Trophoblast cell (in vitro differentiated cells and primary cell): ENCODE measurements at regions not wholly inside any gene's neighbourhood (a gene's known extent, or its start where the extent isn't known, plus 50 kb on each side); places are given as distances from the start of the nearest gene placed in this dataset.
"Not testable (repeated sequence)": the region's sequence is repeated elsewhere in the genome, so short reads cannot be mapped to it uniquely, and the experiment has no call there.

Experiments
- DNase-seq, 2 donors: peaks; one replicate each; pipeline ENCODE4 v3.0.0-alpha.2; 2016
- H2AFZ ChIP-seq: 2 replicates; pipeline ENCODE4 v1.6.1; 2013; ENCODE audit warnings: low read length, moderate library complexity, mild to moderate bottlenecking; ENCODE audit not compliant: insufficient read depth, poor library complexity
- H2AK5ac ChIP-seq: 2 replicates; pipeline ENCODE4 v1.6.1; 2013; ENCODE audit warnings: mild to moderate bottlenecking, low read length
- H2BK120ac ChIP-seq: 2 replicates; pipeline ENCODE4 v1.6.1; 2013; ENCODE audit warnings: low read length, mild to moderate bottlenecking, moderate library complexity; ENCODE audit not compliant: insufficient read depth, poor library complexity
- H2BK12ac ChIP-seq: 2 replicates; pipeline ENCODE4 v1.6.1; 2013; ENCODE audit warnings: mild to moderate bottlenecking, low read length, moderate library complexity
- H2BK5ac ChIP-seq: 2 replicates; pipeline ENCODE4 v1.6.1; 2013; ENCODE audit warnings: low read length, low read depth, moderate library complexity, mild to moderate bottlenecking; ENCODE audit not compliant: poor library complexity
- H3K14ac ChIP-seq: 2 replicates; pipeline ENCODE4 v1.6.1; 2013; ENCODE audit warnings: mild to moderate bottlenecking, low read length
- H3K18ac ChIP-seq: 2 replicates; pipeline ENCODE4 v1.6.1; 2013; ENCODE audit warnings: mild to moderate bottlenecking, low read length
- H3K23ac ChIP-seq: 2 replicates; pipeline ENCODE4 v1.6.1; 2013; ENCODE audit warnings: low read length
- H3K27ac ChIP-seq: 2 replicates; pipeline ENCODE4 v1.5.1; 2013; ENCODE audit warnings: low read depth, mild to moderate bottlenecking, inconsistent platforms, low read length, moderate library complexity
- H3K27me3 ChIP-seq: 2 replicates; pipeline ENCODE4 v1.6.1; 2013; ENCODE audit warnings: inconsistent platforms, mild to moderate bottlenecking, low read length, moderate library complexity; ENCODE audit not compliant: insufficient read depth
- H3K36me3 ChIP-seq, 2 experiments: 1 replicate in 1 of 2; 2 replicates in 1 of 2; pipeline ENCODE4 v1.6.1; 2013; ENCODE audit warnings: low read length in 2 of 2, mild to moderate bottlenecking in 2 of 2, moderate library complexity in 1 of 2; ENCODE audit not compliant: insufficient read depth in 2 of 2, control insufficient read depth in 1 of 2
- H3K4ac ChIP-seq: 2 replicates; pipeline ENCODE4 v1.6.1; 2013; ENCODE audit warnings: low read depth, mild to moderate bottlenecking, low read length, moderate library complexity
- H3K4me1 ChIP-seq, 2 experiments: 1 replicate in 1 of 2; 2 replicates in 1 of 2; pipeline ENCODE4 v1.6.1; 2013; ENCODE audit warnings: low read length in 2 of 2, mild to moderate bottlenecking in 2 of 2, moderate library complexity in 1 of 2; ENCODE audit not compliant: insufficient read depth in 2 of 2, control insufficient read depth in 1 of 2
- H3K4me2 ChIP-seq: 2 replicates; pipeline ENCODE4 v1.6.1; 2013; ENCODE audit warnings: inconsistent platforms, mild to moderate bottlenecking, low read length, moderate library complexity
- H3K4me3 ChIP-seq: 2 replicates; pipeline ENCODE4 v1.5.1; 2013; ENCODE audit warnings: mild to moderate bottlenecking, low read depth, low read length, inconsistent platforms
- H3K79me1 ChIP-seq: one replicate; pipeline ENCODE4 v1.6.1; 2013; ENCODE audit warnings: low read length
- H3K79me2 ChIP-seq: 2 replicates; pipeline ENCODE4 v1.6.1; 2013; ENCODE audit warnings: low read length, mild to moderate bottlenecking; ENCODE audit not compliant: control insufficient read depth, insufficient read depth, poor library complexity
- H3K9ac ChIP-seq: 2 replicates; pipeline ENCODE4 v1.6.1; 2013; ENCODE audit warnings: mild to moderate bottlenecking, low read length
- H3K9me3 ChIP-seq: 2 replicates; pipeline ENCODE4 v1.6.1; 2013; ENCODE audit warnings: low read depth, mild to moderate bottlenecking, control low read depth, inconsistent platforms, low read length; ENCODE audit not compliant: insufficient read depth
- H4K12ac ChIP-seq: 2 replicates; pipeline ENCODE4 v1.6.1; 2013; ENCODE audit warnings: low read depth, mild to moderate bottlenecking, low read length, moderate library complexity
- H4K8ac ChIP-seq: 2 replicates; pipeline ENCODE4 v1.6.1; 2013; ENCODE audit warnings: low read depth, mild to moderate bottlenecking, low read length, moderate library complexity
- H4K91ac ChIP-seq: one replicate; pipeline ENCODE4 v1.6.1; 2013; ENCODE audit warnings: low read depth, mild to moderate bottlenecking, low read length, moderate library complexity
- WGBS: extraction: QIAGEN DNeasy Blood & Tissue Kit; methylation state at CpG from one replicate; pipeline ENCODE4 v1.1.7; 2013; ENCODE audit warnings: missing lambda C conversion rate; ENCODE audit not compliant: insufficient read length, insufficient coverage; ENCODE audit errors: extremely low coverage; 5-methylcytosine and 5-hydroxymethylcytosine counted together

GRCh38 chrX:97898798-97899197 lies 1015.1 kb downstream of the RPA4 start:
- no peak overlapping the region for H3K14ac ChIP-seq
- H3K79me2 ChIP-seq = no peaks in the 10 kb centered on the region
- H4K8ac ChIP-seq = no peak overlapping the region
- H4K91ac ChIP-seq = no peak overlapping the region
- no peaks in the 10 kb centered on the region for H3K36me3 ChIP-seq
- no peaks in the 10 kb centered on the region for H3K9me3 ChIP-seq
- H2AFZ ChIP-seq = no peak overlapping the region
- H3K4ac ChIP-seq = no peak overlapping the region
- no peak overlapping the region for H2AK5ac ChIP-seq
- DNase-seq = peak; percentile 35 to 51
- no peaks in the 10 kb centered on the region for H3K27me3 ChIP-seq
- no peak overlapping the region for H3K27ac ChIP-seq
- no peaks in the 10 kb centered on the region for H3K4me1 ChIP-seq
- H2BK12ac ChIP-seq = no peak overlapping the region
- H3K79me1 ChIP-seq = no peaks in the 10 kb centered on the region
- no peak overlapping the region for H3K4me3 ChIP-seq
- no CpG with 5 or more reads among the region's 2 CpGs for WGBS
- H2BK5ac ChIP-seq = no peak overlapping the region
- H3K9ac ChIP-seq = no peak overlapping the region
- H4K12ac ChIP-seq = no peak overlapping the region
- H3K23ac ChIP-seq = no peak overlapping the region
- no peak overlapping the region for H3K18ac ChIP-seq
- H2BK120ac ChIP-seq = no peak overlapping the region
- H3K4me2 ChIP-seq = no peak overlapping the region

DNA sequence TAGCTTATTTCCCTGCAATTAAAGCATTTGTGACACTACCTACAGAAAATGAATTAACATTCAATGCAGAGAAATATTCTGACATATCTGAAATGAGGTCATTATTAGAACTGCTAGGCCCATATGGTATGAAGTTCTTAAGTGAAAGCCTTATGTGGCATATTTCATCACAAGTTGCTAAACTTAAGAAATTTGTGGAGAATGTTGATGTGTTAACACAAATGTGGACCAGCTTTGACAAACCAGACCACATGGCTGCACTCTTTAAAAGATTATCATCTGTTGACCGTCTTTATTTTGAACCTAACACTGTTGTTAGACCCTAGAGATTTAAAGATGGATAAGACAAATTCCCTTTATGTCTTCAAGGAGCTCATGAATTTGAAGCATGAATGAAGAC lies 1024.1 kb downstream of the RPA4 start:
- Histone ChIP-seq H3K79me1 (no peaks in the 10 kb centered on the region), H3K27me3 (no peaks in the 10 kb centered on the region), H2BK5ac (no peak overlapping the region), H3K4me1 (no peaks in the 10 kb centered on the region), H2BK12ac (no peak overlapping the region), H3K79me2 (no peaks in the 10 kb centered on the region), H2AFZ (no peak overlapping the region), H3K4me2 (no peak overlapping the region), H3K18ac (no peak overlapping the region), H3K9me3 (no peaks in the 10 kb centered on the region), H4K8ac (no peak overlapping the region), H2AK5ac (no peak overlapping the region), H3K14ac (no peak overlapping the region), H4K91ac (no peak overlapping the region), H4K12ac (no peak overlapping the region), H2BK120ac (no peak overlapping the region), H3K27ac (no peak overlapping the region), H3K4ac (no peak overlapping the region), H3K23ac (no peak overlapping the region), H3K36me3 (no peaks in the 10 kb centered on the region), H3K9ac (no peak overlapping the region), H3K4me3 (no peak overlapping the region)
- peak in 1 of 2 donors; percentile 72 for DNase-seq
- no CpG with 5 or more reads among the region's 1 CpG for WGBS

- Histone ChIP-seq H2BK5ac (no peak overlapping the region), H3K4me1 (no peaks in the 10 kb centered on the region), H3K18ac (no peak overlapping the region), H3K4me2 (no peak overlapping the region), H3K4ac (no peak overlapping the region), H3K9ac (no peak overlapping the region), H3K23ac (no peak overlapping the region), H2BK120ac (no peak overlapping the region), H3K27me3 (no peaks in the 10 kb centered on the region), H4K8ac (no peak overlapping the region), H3K27ac (no peak overlapping the region), H3K79me2 (no peaks in the 10 kb centered on the region), H2BK12ac (no peak overlapping the region), H3K36me3 (no peaks in the 10 kb centered on the region), H2AFZ (no peak overlapping the region), H4K12ac (no peak overlapping the region), H3K14ac (no peak overlapping the region), H2AK5ac (no peak overlapping the region), H3K9me3 (no peaks in the 10 kb centered on the region), H3K79me1 (no peaks in the 10 kb centered on the region), H4K91ac (no peak overlapping the region), H3K4me3 (no peak overlapping the region)
- 100% methylated on average over 1 of the region's 3 CpGs for WGBS
- no peak for DNase-seq
Measured at GRCh38 chrX:97909245-97909644, 1025.5 kb downstream of the RPA4 start.

DNA sequence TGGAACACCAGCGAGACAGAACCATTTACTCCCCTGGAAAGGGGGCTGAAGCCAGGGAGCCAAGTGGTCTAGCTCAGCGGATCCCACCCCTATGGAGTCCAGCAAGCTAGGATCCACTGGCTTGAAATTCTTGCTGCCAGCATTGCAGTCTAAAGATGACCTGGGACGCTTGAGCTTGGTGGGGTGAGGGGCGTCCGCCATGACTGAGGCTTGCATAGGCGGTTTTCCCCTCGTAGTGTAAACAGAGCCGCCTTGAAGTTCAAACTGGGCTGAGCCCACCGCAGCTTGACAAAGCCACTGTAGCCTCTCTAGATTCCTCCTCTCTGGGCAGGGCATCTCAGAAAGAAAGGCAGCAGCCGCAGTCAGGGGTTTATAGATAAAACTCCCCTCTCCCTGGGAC lies 1031.7 kb downstream of the RPA4 start:
- not testable (repeated sequence) for H3K27ac ChIP-seq, H3K9me3 ChIP-seq, DNase-seq, H4K12ac ChIP-seq, H2AFZ ChIP-seq, H3K23ac ChIP-seq, H3K4me1 ChIP-seq, H3K36me3 ChIP-seq, H3K4me2 ChIP-seq, H3K18ac ChIP-seq, H3K14ac ChIP-seq, H3K4me3 ChIP-seq, H3K79me1 ChIP-seq, H3K4ac ChIP-seq, H3K27me3 ChIP-seq, H2BK12ac ChIP-seq, H4K8ac ChIP-seq, H3K79me2 ChIP-seq, H3K9ac ChIP-seq, H2BK5ac ChIP-seq, H2BK120ac ChIP-seq, H2AK5ac ChIP-seq, H4K91ac ChIP-seq
- WGBS = no CpG with 5 or more reads among the region's 10 CpGs
